Kidney (tissue), 13 donors: ENCODE measurements at regions not wholly inside any gene's neighbourhood (a gene's known extent, or its start where the extent isn't known, plus 50 kb on each side); places are given as distances from the start of the nearest gene placed in this dataset.

Experiments
- DNase-seq, 5 donors: peaks; one replicate each; pipeline ENCODE4 v3.0.0-alpha.2; 2013 to 2020
- FAIRE-seq: peaks from 2 replicates; lab custom pipeline; 2012; peaks lifted over from hg19 to GRCh38; lab: Jason Lieb, UNC
- H3K27ac ChIP-seq, 2 donors: one replicate each; pipeline ENCODE4 v1.7.0; 2013; ENCODE audit warnings: low read depth in 2 of 2, low read length in 2 of 2, inconsistent platforms in 1 of 2
- H3K27me3 ChIP-seq: one replicate; pipeline ENCODE4 v1.7.1; 2013; ENCODE audit warnings: low read length, inconsistent platforms; ENCODE audit not compliant: control insufficient read depth, insufficient read depth
- H3K36me3 ChIP-seq, 3 donors: one replicate each; pipeline versions ENCODE4 v1.7.0 to v1.7.1; 2013; ENCODE audit warnings: low read length in 3 of 3, control low read depth in 1 of 3, inconsistent platforms in 1 of 3; ENCODE audit not compliant: insufficient read depth in 3 of 3, control insufficient read depth in 2 of 3
- H3K4me1 ChIP-seq, 3 donors: one replicate each; pipeline versions ENCODE4 v1.7.0 to v1.7.1; 2013; ENCODE audit warnings: low read length in 3 of 3, inconsistent platforms in 1 of 3, low read depth in 1 of 3; ENCODE audit not compliant: control insufficient read depth in 2 of 3, insufficient read depth in 2 of 3
- H3K4me3 ChIP-seq, 3 donors: one replicate each; pipeline versions ENCODE4 v1.7.0 to v1.8.1; 2013; ENCODE audit warnings: low read length in 3 of 3, control low read depth in 1 of 3, inconsistent platforms in 1 of 3
- H3K9ac ChIP-seq, 3 donors: one replicate each; pipeline versions ENCODE4 v1.7.0 to v1.7.1; 2013; ENCODE audit warnings: low read length in 3 of 3, control low read depth in 1 of 3, inconsistent platforms in 1 of 3
- H3K9me3 ChIP-seq, 3 donors: one replicate each; pipeline versions ENCODE4 v1.7.0 to v1.7.1; 2013; ENCODE audit warnings: low read length in 3 of 3, control low read depth in 1 of 3, inconsistent platforms in 1 of 3; ENCODE audit not compliant: control insufficient read depth in 2 of 3, insufficient read depth in 1 of 3
- intact Hi-C: fragments of 100-400 bp; cut with DNase I; formaldehyde crosslinking; loops from one replicate; pipeline ENCODE4 v1.11.1; 2022
- TF ChIP-seq, protein P1 (sequence below): IDR thresholded peaks from 3 replicates; pipeline ENCODE4 v1.5.1; 2012; ENCODE audit warnings: mild to moderate bottlenecking, moderate library complexity, borderline replicate concordance; ENCODE audit not compliant: insufficient read depth; ENCODE audit errors: extremely low read depth
- donor health status: control.
- donor health status: control.
- donor health status: control.
- donor health status: control.
- donor health status: control.
- donor health status: DM: yes; HTN: yes; CAD: no.
- donor health status: Normal renal cell carcinoma (clear cell type).

DNA sequence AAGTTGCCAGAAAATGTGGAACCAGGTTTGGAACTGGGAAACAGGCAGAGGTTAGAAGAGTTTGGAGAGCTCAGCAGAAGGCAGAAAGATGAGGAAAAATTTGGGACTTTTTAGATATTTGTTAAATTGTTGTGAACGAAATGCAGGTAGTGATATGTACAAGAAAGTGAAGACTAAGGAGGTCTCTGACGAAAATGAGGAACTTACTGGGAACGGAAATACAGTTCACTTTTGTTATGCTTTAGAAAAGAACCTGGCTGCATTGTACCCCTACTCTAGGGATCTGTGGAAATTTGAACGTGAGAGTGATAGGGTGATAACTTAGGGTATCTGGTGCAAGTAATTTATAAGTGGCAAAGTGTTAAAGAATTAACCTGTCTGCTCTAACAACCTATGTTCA is 632.4 kb downstream of the SLITRK5 start:
- Histone ChIP-seq H3K36me3 (no peaks in the 10 kb centered on the region), H3K4me3 (no peak overlapping the region), H3K4me1 (no peaks in the 10 kb centered on the region), H3K9ac (no peak overlapping the region), H3K27ac (no peak overlapping the region), H3K9me3 (peaks cover 0 to 4% (median 0%) of the 10 kb centered on the region in 3 donors), H3K27me3 (no peaks in the 10 kb centered on the region)
- TF ChIP-seq, protein P1, sequence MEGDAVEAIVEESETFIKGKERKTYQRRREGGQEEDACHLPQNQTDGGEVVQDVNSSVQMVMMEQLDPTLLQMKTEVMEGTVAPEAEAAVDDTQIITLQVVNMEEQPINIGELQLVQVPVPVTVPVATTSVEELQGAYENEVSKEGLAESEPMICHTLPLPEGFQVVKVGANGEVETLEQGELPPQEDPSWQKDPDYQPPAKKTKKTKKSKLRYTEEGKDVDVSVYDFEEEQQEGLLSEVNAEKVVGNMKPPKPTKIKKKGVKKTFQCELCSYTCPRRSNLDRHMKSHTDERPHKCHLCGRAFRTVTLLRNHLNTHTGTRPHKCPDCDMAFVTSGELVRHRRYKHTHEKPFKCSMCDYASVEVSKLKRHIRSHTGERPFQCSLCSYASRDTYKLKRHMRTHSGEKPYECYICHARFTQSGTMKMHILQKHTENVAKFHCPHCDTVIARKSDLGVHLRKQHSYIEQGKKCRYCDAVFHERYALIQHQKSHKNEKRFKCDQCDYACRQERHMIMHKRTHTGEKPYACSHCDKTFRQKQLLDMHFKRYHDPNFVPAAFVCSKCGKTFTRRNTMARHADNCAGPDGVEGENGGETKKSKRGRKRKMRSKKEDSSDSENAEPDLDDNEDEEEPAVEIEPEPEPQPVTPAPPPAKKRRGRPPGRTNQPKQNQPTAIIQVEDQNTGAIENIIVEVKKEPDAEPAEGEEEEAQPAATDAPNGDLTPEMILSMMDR = no peak
- DNase-seq (no peak), FAIRE-seq (no peak)
- intact Hi-C loops = no loop called here

DNA sequence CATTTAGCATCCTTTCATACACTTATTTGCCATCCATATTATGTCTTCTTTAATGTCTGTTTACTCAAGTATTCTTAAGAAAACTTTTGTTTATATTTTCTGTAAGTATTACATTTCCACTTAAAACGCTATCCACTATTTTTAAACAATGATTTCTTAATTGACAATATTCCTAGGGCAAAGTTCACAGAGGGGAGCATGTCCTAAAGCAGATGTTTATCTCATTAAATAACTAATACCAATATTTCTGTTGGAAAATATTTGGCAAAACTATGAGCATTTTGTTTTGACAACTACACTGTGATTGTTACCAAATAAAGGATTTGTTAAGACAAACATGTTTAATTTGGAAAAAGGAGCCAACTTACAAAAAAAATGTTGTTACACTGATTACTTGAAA is 643.3 kb downstream of the SLITRK5 start:
- intact Hi-C loops = no loop called here
- Histone ChIP-seq H3K4me3 (no peak overlapping the region), H3K36me3 (no peaks in the 10 kb centered on the region), H3K27me3 (no peaks in the 10 kb centered on the region), H3K4me1 (no peaks in the 10 kb centered on the region), H3K27ac (no peak overlapping the region), H3K9me3 (no peaks in the 10 kb centered on the region), H3K9ac (no peak overlapping the region)
- FAIRE-seq (no peak), DNase-seq (no peak)
- TF ChIP-seq, protein P1 = no peak

DNA sequence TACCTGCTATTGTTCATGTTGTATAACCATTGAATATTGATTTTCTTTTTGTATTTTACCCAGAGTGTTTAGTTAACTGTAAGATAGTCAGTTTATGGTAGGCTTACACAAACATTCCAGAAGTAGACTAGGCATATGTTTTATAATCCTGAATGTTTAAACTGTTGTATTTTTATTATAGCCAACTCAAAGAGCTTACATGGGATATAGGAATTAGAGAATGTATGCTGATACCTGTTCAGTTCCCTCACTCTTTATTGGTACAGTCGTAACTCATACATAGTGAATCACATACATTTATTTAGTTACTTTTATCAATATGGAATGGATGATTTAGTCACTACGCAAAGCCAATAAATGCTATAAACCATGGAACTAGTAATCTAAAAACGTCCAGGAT is 657.9 kb downstream of the SLITRK5 start:
- intact Hi-C loops = no loop called here
- no peak overlapping the region for H3K27ac ChIP-seq
- FAIRE-seq = no peak

More for the DNA sequence above, 657.9 kb downstream of the SLITRK5 start:
- no peak for DNase-seq
- no peaks in the 10 kb centered on the region for H3K36me3 ChIP-seq
- no peak overlapping the region for H3K4me3 ChIP-seq
- no peaks in the 10 kb centered on the region for H3K9me3 ChIP-seq
- H3K9ac ChIP-seq = no peak overlapping the region
- H3K4me1 ChIP-seq = no peaks in the 10 kb centered on the region
- TF ChIP-seq, protein P1 = no peak
- H3K27me3 ChIP-seq = no peaks in the 10 kb centered on the region
